Brain microvascular endothelial cell (primary cell): ENCODE measurements at regions not wholly inside any gene's neighbourhood (a gene's known extent, or its start where the extent isn't known, plus 50 kb on each side); places are given as distances from the start of the nearest gene placed in this dataset.

Experiments used
- DNase-seq: peaks from one replicate; pipeline ENCODE4 v3.0.0-alpha.2; 2020
- H3K27ac ChIP-seq: fragments of 250-450 bp; sonication (Bioruptor Pico); 2 replicates; pipeline ENCODE4 v1.5.1; 2020; ENCODE audit warnings: mild to moderate bottlenecking, moderate library complexity
- H3K27me3 ChIP-seq: fragments of 250-450 bp; sonication (Bioruptor Pico); replicated peaks from 2 replicates; pipeline ENCODE4 v1.5.1; 2020; ENCODE audit warnings: mild to moderate bottlenecking
- H3K36me3 ChIP-seq: fragments of 250-450 bp; sonication (Bioruptor Pico); replicated peaks from 2 replicates; pipeline ENCODE4 v1.5.1; 2020; ENCODE audit warnings: mild to moderate bottlenecking
- H3K4me3 ChIP-seq: 2 replicates; pipeline ENCODE4 v1.5.1; 2011; ENCODE audit warnings: low read depth, mild to moderate bottlenecking, control low read depth, low read length, moderate library complexity
- CTCF ChIP-seq: IDR thresholded peaks from 2 replicates; pipeline ENCODE4 v1.5.1; 2011; ENCODE audit warnings: low read depth, mild to moderate bottlenecking, moderate library complexity, low read length, control low read depth, inconsistent platforms; ENCODE audit errors: missing control alignments
- in situ Hi-C: cut with HindIII; loops from 2 replicates; pipeline ENCODE4 v1.10.0; 2017; ENCODE audit warnings: low sequenced_read_pairs, low pct_ligation_motif_present

DNA sequence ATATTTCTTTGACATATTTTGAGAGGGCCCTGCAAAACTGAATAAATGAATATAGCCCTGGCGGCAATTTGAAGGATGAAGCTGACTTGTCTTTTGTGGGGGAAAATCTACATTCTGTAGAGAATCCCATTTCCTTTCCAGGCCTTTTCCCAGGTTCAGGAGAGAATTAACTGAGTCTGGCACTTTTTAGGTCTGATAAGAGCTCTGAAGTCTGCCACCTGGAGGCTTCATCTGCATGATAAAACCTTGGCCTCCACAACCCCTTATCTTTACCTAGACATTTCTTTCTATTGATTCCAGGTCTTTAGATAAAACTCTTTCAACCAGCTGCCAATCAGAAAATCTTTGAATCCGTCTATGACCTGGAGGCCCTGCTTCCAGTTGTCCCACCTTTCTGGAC lies 299.4 kb downstream of the ETNK1 start:
- no peaks in the 10 kb centered on the region for H3K36me3 ChIP-seq
- no peaks in the 10 kb centered on the region for H3K27me3 ChIP-seq
- in situ Hi-C loops, result no loop called here
- DNase-seq, result no peak
- no peak for TF ChIP-seq CTCF
- no peak overlapping the region for H3K27ac ChIP-seq
- H3K4me3 ChIP-seq, result no peak overlapping the region

GRCh38 chr12:22925623-22926022 lies 300.7 kb downstream of the ETNK1 start:
- Histone ChIP-seq H3K36me3 (no peaks in the 10 kb centered on the region), H3K4me3 (no peak overlapping the region), H3K27ac (no peak overlapping the region), H3K27me3 (no peaks in the 10 kb centered on the region)
- no peak for DNase-seq
- no peak for TF ChIP-seq CTCF
- in situ Hi-C loops, result no loop called here

DNA sequence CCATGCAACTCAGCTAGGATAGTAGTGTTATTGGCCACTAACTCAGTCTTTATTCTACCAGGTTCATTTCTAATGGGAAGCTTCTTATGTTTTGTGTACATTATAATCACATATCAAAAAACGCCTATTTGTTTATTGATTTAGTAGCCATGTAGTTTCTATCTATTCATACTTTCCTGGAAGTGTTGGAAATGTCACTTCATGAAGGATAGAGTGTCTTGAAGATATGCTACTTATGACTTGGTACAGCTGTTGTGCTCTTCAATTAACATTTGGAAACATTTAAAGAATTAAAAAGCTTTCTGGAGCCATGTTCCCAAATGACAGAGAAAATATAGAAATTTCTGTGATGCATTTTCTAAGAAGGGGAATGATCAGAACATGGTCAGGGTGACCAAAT lies 307.5 kb downstream of the ETNK1 start:
- Histone ChIP-seq H3K27ac (no peak overlapping the region), H3K36me3 (no peaks in the 10 kb centered on the region), H3K27me3 (no peaks in the 10 kb centered on the region), H3K4me3 (no peak overlapping the region)
- TF ChIP-seq CTCF, result no peak
- DNase-seq, result no peak
- in situ Hi-C loops, result no loop called here

- peak overlapping the region; percentile 42 for H3K27ac ChIP-seq
- no peaks in the 10 kb centered on the region for H3K27me3 ChIP-seq
- peak overlapping the region; percentile 38 for H3K4me3 ChIP-seq
- in situ Hi-C loops, result no loop called here
- no peaks in the 10 kb centered on the region for H3K36me3 ChIP-seq
- DNase-seq, result peak; percentile 70
- TF ChIP-seq CTCF, result peak; percentile 22
Observed at GRCh38 chr12:22935090-22935489, 310.1 kb downstream of the ETNK1 start.

DNA sequence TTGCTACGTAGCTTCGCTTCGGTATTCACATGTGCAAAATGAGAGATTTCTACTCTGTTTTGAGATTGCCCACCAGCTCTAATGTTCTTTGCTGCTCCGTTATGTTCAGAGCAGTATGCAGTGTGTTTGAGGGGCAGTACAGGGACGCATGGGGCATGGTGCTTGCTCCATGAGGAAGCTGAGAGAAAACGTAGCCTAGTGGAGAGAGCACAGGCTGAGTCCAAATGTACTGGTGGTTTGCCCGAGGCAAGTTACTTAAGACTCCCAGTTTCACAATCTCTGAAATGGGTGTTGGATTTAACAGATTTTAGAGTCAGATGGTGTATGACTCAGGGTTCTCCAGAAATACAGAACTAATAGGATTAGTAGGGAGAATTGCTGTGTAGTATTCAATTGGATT lies 310.5 kb downstream of the ETNK1 start:
- peak overlapping the region; percentile 38 for H3K4me3 ChIP-seq
- no peak for TF ChIP-seq CTCF
- no peaks in the 10 kb centered on the region for H3K27me3 ChIP-seq
- H3K36me3 ChIP-seq, result no peaks in the 10 kb centered on the region
- in situ Hi-C loops, result no loop called here
- peak; percentile 38 for DNase-seq
- H3K27ac ChIP-seq, result peak overlapping the region; percentile 42

DNA sequence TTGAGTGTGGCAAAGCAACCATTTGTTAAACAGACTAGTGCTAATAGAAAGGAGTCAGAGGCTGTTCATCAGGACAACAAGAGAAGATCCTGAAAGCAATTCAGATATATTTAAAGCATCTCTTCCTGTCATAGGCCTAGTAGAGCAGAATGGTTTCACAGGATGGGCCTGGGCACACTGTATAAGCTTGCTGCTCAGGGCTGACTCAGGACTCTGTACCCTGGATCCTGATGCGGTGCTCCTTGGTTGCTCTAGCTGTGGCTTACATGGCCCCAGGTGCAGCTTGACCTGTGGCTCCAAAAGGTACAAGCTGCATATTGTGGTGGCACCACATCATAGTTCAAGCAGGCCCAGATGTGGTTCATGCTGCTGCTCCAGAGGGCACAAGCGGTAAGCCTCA lies 313.4 kb downstream of the ETNK1 start:
- H3K4me3 ChIP-seq, result no peak overlapping the region
- H3K27ac ChIP-seq, result no peak overlapping the region
- in situ Hi-C loops, result no loop called here
- TF ChIP-seq CTCF, result no peak
- no peaks in the 10 kb centered on the region for H3K27me3 ChIP-seq
- no peak for DNase-seq
- no peaks in the 10 kb centered on the region for H3K36me3 ChIP-seq
